ENCODE measurements at regions not wholly inside any gene's neighbourhood (a gene's known extent, or its start where the extent isn't known, plus 50 kb on each side); places are given as distances from the start of the nearest gene placed in this dataset.
A peak's percentile ranks its signal among the peaks of the same experiment; 100 is the strongest.
"Not testable (repeated sequence)": the region's sequence is repeated elsewhere in the genome, so short reads cannot be mapped to it uniquely, and the experiment has no call there.

- no peak for DNase-seq
- intact Hi-C loops (cut with DNase I, micrococcal nuclease) = no loop called here
- no peak for ATAC-seq
Observed at GRCh38 chr16:17011712-17012111, 459.0 kb downstream of the XYLT1 start.

DNA sequence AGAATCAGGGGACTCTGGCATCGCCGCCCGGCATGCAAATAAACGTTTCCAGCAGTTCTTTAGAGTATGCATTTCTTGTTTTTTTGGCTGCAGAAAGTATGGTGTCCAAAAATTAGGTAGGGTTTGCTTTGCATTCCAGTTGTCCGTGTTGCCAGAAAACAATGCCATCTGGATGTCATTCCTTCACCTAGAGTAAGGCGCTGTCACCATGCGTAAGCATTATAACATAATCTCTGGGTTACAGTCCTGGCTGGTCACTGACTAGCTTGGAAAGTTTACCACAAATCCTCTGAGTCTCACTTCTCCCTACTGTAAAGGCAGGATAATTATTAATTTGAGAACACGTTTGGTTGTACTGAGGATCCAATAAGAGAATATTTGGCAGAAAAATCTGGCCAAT is 457.7 kb downstream of the XYLT1 start:
- ATAC-seq (peak; percentile 23), DNase-seq (no peak)
- intact Hi-C loops (cut with DNase I, micrococcal nuclease) = no loop called here

DNA sequence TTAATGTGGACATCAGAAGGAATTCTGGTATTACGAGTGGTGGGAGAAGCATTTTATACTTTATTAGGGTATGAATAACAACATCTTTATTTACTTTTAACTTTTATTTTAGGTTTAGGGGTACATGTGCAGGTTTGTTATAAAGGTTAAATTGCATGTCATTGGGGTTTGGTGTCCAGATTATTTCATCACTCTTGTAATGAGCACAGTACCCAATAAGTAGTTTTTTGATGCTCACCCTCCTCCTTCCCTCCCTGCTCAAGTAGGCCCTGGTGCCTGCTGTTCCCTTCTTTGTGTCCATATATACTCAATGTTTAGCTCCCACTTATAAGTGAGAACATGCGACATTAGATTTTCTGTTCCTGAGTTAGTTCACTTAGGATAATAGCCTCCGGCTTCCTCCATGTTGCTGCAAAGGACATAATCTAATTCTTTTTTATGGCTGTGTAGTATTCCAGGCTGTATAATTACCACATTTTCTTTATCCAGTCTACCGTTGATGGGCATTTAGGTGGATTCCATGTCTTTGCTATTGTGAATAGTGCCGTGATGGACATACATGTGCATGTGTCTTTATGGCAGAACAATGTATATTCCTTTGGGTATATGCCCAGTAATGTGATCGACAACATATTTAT is 456.2 kb downstream of the XYLT1 start:
- intact Hi-C loops (cut with DNase I, micrococcal nuclease) = no loop called here
- ATAC-seq (no peak), DNase-seq (no peak)

- intact Hi-C loops (cut with DNase I, micrococcal nuclease) = no loop called here
- DNase-seq = no peak
- ATAC-seq = no peak
Observed at GRCh38 chr16:17015702-17016101, 455.1 kb downstream of the XYLT1 start.

GRCh38 chr16:17017442-17017841 is 453.3 kb downstream of the XYLT1 start:
- no peak for DNase-seq
- intact Hi-C loops (cut with DNase I, micrococcal nuclease) = no loop called here
- ATAC-seq = no peak

DNA sequence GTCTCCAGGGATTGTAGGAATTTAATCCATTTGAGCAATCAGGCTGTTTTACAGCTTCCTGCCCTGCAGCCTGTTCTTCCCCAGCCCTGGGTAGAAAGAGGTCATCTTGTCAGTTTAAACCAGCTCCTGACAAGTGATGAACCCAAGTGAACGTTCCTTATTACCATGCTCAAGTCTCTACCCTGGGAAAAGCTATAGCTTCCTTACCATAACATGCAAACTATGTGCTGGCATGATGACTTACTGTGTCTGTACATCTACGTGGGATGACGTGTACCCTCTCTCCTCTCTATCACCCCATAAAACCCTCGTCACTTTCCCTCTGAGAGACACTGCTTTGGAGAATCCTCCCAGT is 452.2 kb downstream of the XYLT1 start:
- ATAC-seq = peak; percentile 62
- intact Hi-C loops (cut with DNase I, micrococcal nuclease) = no loop called here
- no peak for DNase-seq

DNA sequence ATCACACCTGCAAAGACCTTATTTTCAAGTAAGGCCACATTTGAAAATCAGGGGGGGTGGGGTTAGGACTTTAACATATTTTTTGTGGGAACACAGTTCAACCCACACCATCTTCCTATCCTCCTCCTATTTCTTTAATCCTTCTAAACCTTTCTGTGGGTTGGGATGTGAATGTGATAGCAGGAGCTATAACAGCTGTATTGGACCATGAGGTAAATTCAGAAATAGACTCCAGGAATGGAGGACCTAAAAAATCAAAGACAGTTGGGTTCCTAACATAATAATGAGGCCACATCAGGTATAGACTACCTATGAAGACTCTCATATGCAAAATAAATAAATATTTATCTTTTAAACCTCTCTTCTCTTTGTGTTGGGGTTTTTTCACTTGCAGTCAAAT is 451.4 kb downstream of the XYLT1 start:
- DNase-seq (no peak), ATAC-seq (no peak)
- intact Hi-C loops (cut with DNase I, micrococcal nuclease) = no loop called here

DNA sequence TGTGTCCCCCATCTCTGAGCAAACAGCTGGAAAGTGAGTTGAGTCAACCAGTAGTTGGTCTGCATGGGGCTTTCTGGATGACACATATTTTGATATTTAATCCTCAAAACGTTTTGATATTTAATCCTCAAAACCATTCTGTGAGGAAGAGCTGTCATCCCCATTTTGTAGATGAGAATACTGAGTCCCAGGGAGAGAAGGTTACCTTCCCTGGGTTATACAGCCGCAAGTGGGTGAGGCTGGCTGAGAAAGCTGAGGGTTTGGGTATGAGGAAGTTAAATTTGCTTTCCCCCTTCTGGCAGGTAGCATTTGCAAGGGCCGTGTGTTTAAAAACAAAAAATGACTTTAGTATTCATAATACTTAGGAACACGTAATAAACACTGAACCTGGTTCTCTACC is 447.2 kb downstream of the XYLT1 start:
- intact Hi-C loops (cut with DNase I, micrococcal nuclease) = no loop called here
- ATAC-seq (no peak), DNase-seq (no peak)

DNA sequence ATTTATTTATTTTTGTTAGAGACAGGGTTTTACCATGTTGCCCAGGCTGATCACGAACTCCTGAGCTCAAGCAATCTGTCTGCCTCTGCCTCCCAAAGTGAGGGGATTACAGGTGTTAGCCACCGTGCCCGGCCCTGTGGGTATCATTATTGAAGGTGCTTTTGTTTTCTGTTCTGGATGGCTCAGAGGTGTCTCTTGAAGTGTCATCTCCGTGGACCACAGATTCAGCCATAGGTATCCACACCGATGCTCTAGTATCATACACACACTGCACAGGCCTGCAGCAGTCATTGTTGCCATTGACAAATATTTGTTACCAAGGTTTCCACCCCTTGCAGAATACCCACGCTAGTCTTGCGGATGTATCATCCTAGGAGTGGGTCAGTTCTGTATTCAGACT is 446.2 kb downstream of the XYLT1 start:
- intact Hi-C loops (cut with DNase I, micrococcal nuclease) = no loop called here
- DNase-seq (no peak), ATAC-seq (no peak)

GRCh38 chr16:17026600-17027242 is 444.0 kb downstream of the XYLT1 start:
- DNase-seq = no peak

DNA sequence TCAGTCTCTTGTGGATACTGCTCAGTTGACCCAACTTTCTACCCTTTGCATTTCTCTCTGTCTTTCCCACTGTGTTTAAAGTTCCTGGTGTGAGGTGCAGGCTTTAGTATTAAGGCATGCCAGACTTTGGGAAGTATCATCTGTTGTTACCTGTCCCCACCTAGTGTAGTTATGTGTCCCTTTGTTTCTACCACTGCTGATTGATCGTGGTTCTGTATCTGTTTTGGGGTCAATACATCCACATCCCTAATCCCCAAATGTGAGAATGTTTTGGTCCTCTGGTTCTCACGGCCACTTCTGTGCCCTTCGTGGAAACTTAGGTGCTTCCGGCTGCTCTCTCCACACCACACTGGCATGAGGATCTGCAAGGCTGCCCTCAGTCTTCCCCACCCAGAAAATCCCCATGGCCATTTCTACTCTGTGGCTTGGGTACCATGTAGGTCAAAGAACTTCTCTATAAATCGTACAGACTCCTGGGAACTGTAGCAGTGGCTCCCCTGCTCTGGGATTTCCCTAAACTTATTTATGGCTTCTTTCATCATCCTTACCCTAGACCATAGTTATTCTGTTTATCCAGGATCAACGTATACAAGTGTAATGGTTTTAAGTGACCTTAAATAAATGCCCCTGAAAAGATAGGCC is 443.2 kb downstream of the XYLT1 start:
- intact Hi-C loops (cut with DNase I, micrococcal nuclease) = no loop called here
- DNase-seq (no peak), ATAC-seq (no peak)

More at GRCh38 chr16:17026600-17027242, 444.0 kb downstream of the XYLT1 start:
- intact Hi-C loops (cut with DNase I, micrococcal nuclease) = no loop called here
- ATAC-seq = no peak

DNA sequence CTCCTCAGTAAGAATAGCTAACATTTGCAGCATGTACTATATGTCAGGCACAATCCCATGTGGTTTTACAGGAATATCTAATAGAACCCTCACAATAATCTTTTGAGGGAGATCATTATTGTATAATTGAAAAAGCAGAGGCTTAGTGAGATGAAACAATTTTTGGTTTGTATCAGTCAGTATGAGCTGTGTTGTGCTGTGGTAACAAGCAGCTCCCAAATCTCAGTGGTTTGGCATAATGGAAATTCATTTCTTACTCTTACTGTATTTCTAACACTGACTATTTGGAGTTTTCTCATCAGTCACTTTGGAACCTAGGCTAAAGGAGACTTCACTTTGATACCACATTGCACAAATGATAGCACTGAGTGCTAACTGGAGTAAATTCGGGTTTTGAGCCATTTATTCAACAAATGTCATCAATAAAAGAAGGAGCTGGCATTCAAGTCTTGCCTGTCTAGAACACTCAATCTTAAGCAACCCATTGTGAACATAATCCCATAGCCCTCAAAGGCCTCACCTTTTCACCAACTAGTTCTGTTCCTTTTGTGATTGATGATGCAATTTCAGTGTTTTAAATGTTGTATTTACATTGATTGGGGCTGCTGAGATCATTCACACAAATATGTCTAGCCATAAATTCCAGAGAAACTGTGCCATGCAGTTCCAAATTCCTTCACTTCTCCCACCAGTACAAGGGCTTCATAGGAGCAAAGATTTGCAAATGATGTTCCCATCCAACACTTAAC is 441.0 kb downstream of the XYLT1 start:
- ATAC-seq (no peak), DNase-seq (no peak)
- intact Hi-C loops (cut with DNase I, micrococcal nuclease) = no loop called here

DNA sequence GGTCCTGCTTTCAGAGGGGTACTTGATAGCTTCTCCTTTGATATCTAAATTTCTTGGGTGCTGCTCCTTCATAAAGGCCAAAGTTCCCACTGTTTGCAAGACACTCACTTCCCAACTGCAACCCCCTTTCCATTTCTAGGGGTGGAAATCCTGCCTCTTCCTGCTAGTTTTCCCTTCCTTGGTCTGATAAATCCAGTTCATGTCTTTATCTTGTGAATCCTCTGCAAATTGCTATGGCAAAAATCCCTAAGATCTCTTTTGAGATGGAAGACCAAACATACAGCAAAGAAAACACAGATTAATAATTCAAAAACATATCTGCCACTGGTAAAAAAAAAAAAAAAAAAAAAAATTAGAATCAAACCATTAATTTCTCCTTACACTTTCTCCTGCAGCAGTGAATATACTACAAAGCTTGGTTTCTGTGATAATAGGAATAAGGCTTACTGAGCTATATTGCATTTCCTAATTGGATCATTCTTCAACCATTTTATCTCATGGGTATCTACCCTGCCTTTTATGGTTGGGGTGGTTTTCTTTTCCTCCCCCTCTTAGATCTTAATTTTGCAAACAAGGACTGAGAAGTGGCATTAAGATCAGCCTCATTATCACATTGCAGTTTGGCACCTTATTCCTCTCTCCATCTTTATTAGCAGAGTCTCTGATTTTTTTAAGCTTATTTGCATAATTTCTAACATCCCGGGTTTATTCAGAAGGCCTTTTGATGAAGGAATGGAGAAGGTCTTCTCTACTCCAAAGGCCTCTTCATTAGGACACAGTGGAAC is 439.1 kb downstream of the XYLT1 start:
- no peak for ATAC-seq
- intact Hi-C loops (cut with DNase I, micrococcal nuclease) = no loop called here
- DNase-seq = no peak

DNA sequence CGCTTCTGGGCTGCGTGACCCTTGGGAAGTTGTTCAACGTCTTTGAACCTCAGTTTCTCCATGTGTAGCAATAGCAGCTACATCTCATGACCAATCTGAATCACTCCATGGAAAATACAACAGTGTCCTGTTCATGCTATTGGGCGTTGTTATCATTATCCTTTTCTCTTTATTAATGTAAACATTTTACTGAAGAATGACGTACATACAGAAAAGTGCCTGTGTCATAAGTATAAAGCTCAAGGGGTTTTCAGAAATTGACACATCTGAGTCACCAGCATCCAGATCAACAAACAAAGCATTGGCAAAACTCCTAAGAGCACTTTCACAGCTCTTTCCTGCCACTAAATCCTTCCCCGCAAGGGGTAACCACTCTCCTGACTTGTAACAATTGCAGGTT is 438.4 kb downstream of the XYLT1 start:
- intact Hi-C loops (cut with DNase I, micrococcal nuclease) = no loop called here
- no peak for DNase-seq
- ATAC-seq = no peak

DNA sequence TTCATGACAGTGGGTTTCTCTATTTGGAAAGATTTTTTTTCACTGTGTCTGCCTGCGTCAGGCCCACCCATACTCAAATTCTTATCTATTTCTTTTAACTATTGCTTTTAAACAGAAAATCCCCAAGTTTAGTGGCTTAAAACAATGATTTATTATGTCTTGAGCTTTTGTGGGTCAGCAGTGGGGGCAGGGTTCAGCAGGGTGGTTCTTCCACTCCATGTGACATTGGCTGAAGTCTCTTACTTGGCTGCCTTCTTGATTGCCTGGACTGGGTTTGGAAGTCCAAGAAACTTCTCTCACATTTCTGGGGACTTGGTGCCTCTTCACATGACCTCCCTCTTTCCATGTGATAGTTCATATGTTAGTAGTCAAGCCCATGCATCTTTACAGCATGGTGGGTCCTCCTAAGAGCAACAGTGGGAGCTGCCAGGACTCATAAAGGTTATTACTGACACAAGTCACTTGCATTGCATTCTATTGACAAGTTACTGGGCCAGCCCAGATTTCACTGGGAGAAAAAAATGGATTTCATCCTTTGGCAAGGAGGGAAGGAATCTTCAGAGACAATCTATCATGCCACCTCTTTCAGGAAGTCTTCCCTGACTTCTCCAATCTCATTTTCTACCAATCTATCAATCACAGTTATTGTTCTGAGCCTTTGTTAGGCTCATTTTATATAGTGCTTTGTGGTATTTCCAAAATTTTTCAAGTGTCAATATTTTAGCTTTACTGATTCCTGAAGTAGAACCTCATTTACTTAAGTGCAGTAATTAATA is 436.1 kb downstream of the XYLT1 start:
- DNase-seq (no peak), ATAC-seq (no peak)
- intact Hi-C loops (cut with DNase I, micrococcal nuclease) = no loop called here

GRCh38 chr16:17037499-17037898 is 433.3 kb downstream of the XYLT1 start:
- ATAC-seq (no peak), DNase-seq (no peak)
- intact Hi-C loops (cut with DNase I, micrococcal nuclease) = no loop called here

GRCh38 chr16:17038415-17038814 is 432.3 kb downstream of the XYLT1 start:
- intact Hi-C loops (cut with DNase I, micrococcal nuclease) = no loop called here
- ATAC-seq (no peak), DNase-seq (no peak)

DNA sequence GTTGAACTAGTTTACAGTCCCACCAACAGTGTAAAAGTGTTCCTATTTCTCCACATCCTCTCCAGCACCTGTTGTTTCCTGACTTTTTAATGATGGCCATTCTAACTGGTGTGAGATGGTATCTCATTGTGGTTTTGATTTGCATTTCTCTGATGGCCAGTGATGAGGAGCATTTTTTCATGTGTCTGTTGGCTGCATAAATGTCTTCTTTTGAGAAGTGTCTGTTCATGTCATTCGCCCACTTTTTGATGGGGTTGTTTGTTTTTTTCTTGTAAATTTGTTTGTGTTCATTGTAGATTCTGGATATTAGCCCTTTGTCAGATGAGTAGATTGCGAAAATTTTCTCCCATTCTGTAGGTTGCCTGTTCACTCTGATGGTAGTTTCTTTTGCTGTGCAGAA is 421.7 kb downstream of the XYLT1 start:
- ATAC-seq; DNase-seq; intact Hi-C loops (cut with DNase I, micrococcal nuclease): not testable (repeated sequence)

DNA sequence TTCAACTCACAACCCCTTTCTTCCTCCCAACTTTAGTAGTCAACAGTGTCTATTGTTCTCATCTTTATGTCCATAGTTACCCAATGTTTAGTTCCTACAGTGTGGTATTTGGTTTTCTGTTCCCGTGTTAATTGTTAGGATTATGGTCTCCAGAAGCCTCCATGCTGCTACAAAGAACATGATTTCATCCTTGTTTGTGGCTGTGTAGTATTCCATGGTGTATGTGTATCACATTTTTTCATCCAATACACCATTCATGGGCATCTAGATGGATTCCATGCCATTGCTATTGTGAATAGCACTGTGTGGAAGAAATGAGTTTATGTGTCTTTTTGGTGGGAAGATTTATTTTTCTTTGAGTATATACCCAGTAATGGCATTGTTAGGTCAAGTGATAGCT is 420.3 kb downstream of the XYLT1 start:
- ATAC-seq (no peak), DNase-seq (no peak)
- intact Hi-C loops (cut with DNase I, micrococcal nuclease) = no loop called here

Data from left colon (tissue), 2 donors.